H1 (cell line): ENCODE measurements at regions not wholly inside any gene's neighbourhood (a gene's known extent, or its start where the extent isn't known, plus 50 kb on each side); places are given as distances from the start of the nearest gene placed in this dataset.

Experiments used
- CTCF ChIA-PET: fragments of 300-600 bp; sonication (Branson Sonifier 250); formaldehyde crosslinking; loops from one replicate; lab custom pipeline; 2021; ENCODE audit not compliant: partially characterized antibody; lab: Charles Lee
- POLR2A ChIA-PET: fragments of 300-600 bp; sonication (Branson Sonifier 250); formaldehyde crosslinking; loops from one replicate; lab custom pipeline; 2021; ENCODE audit warnings: inconsistent platforms; ENCODE audit not compliant: partially characterized antibody; lab: Charles Lee
- DNase-seq, 2 experiments: peaks; one replicate each; pipeline versions ENCODE4 v3.0.0 to v3.0.0-alpha.2; 2010 to 2022; ENCODE audit warnings: low spot score in 2 of 2, low read depth in 1 of 2, mixed read lengths in 1 of 2
- FAIRE-seq: peaks from 2 replicates; lab custom pipeline; 2011; peaks lifted over from hg19 to GRCh38; lab: Jason Lieb, UNC
- H2AFZ ChIP-seq: 2 replicates; pipeline ENCODE4 v1.8.1; 2012; ENCODE audit warnings: low read length, inconsistent platforms
- H2AK5ac ChIP-seq: 2 replicates; pipeline ENCODE4 v1.6.1; 2013; ENCODE audit warnings: low read depth, low read length
- H2BK120ac ChIP-seq: replicated peaks from 2 replicates; pipeline ENCODE3; 2013; ENCODE audit warnings: low read depth, low read length, inconsistent platforms
- H2BK12ac ChIP-seq: 2 replicates; pipeline ENCODE4 v1.6.1; 2013; ENCODE audit warnings: low read depth, low read length
- H2BK15ac ChIP-seq: 2 replicates; pipeline ENCODE4 v1.6.1; 2013; ENCODE audit warnings: low read length
- H2BK20ac ChIP-seq: 2 replicates; pipeline ENCODE4 v1.6.1; 2013; ENCODE audit warnings: low read length
- H2BK5ac ChIP-seq: 2 replicates; pipeline ENCODE4 v1.6.1; 2013; ENCODE audit warnings: low read depth, low read length
- H3K14ac ChIP-seq: 2 replicates; pipeline ENCODE4 v1.6.1; 2013; ENCODE audit warnings: inconsistent platforms; ENCODE audit not compliant: insufficient read length
- H3K18ac ChIP-seq: 2 replicates; pipeline ENCODE4 v1.6.1; 2013; ENCODE audit warnings: low read length; ENCODE audit errors: extremely low read depth
- H3K23ac ChIP-seq: 2 replicates; pipeline ENCODE4 v1.6.1; 2013; ENCODE audit warnings: inconsistent platforms; ENCODE audit not compliant: insufficient read length
- H3K23me2 ChIP-seq: 2 replicates; pipeline ENCODE4 v1.6.1; 2013; ENCODE audit warnings: low read depth, low read length
- H3K27ac ChIP-seq: 2 replicates; pipeline ENCODE4 v1.6.1; 2011; ENCODE audit warnings: low read depth, low read length, inconsistent platforms
- H3K27me3 ChIP-seq, 4 experiments: replicated peaks in 1 of 4; 1 replicate in 1 of 4; 2 replicates in 3 of 4; pipeline versions ENCODE4 v1.6.1 to v1.8.1; 2011 to 2013; ENCODE audit warnings: low read length in 3 of 4, mild to moderate bottlenecking in 3 of 4, inconsistent platforms in 2 of 4, mixed read lengths in 2 of 4, moderate library complexity in 1 of 4; ENCODE audit not compliant: control insufficient read depth in 3 of 4, insufficient read depth in 3 of 4; ENCODE audit errors: extremely low read depth in 1 of 4
- H3K36me3 ChIP-seq, 4 experiments: 2 replicates each; pipeline versions ENCODE4 v1.6.1 to v1.8.1; 2011 to 2013; ENCODE audit warnings: mild to moderate bottlenecking in 4 of 4, low read length in 3 of 4, moderate library complexity in 2 of 4, control low read depth in 1 of 4, inconsistent platforms in 1 of 4; ENCODE audit not compliant: insufficient read depth in 4 of 4, control insufficient read depth in 2 of 4
- H3K4ac ChIP-seq: replicated peaks from 2 replicates; pipeline ENCODE3; 2013; ENCODE audit warnings: low read length, low read depth, mixed read lengths, inconsistent platforms; ENCODE audit not compliant: insufficient read length
- H3K4me1 ChIP-seq, 4 experiments: replicated peaks in 1 of 4; 1 replicate in 1 of 4; 2 replicates in 3 of 4; pipeline versions ENCODE4 v1.6.1 to v1.8.1; 2011 to 2013; ENCODE audit warnings: low read length in 3 of 4, inconsistent platforms in 2 of 4, mixed read lengths in 1 of 4; ENCODE audit not compliant: insufficient read depth in 4 of 4, control insufficient read depth in 3 of 4
- H3K4me2 ChIP-seq, 2 experiments: 2 replicates each; pipeline versions ENCODE4 v1.6.1 to v1.8.1; 2011 to 2013; ENCODE audit warnings: low read depth in 2 of 2, low read length in 2 of 2, control low read depth in 1 of 2, inconsistent platforms in 1 of 2, mild to moderate bottlenecking in 1 of 2; ENCODE audit not compliant: insufficient read depth in 1 of 2
- H3K4me3 ChIP-seq, 4 experiments: fragments of 200-600, 300-600 bp in 1 of 4; sonication (generic), shearing (Covaris generic), sonication (Bioruptor Twin) in 1 of 4; 2 replicates each; pipeline versions ENCODE4 v1.5.1 to v1.8.1; 2011 to 2016; ENCODE audit warnings: low read length in 4 of 4, low read depth in 3 of 4, control low read depth in 2 of 4, inconsistent platforms in 2 of 4, mild to moderate bottlenecking in 2 of 4, mixed read lengths in 1 of 4, moderate library complexity in 1 of 4; ENCODE audit not compliant: insufficient read depth in 2 of 4; ENCODE audit errors: extremely low read depth in 1 of 4
- H3K56ac ChIP-seq: replicated peaks from 2 replicates; pipeline ENCODE3; 2013; ENCODE audit warnings: low read depth, mild to moderate bottlenecking, mixed read lengths, low read length, inconsistent platforms; ENCODE audit not compliant: insufficient read length
- H3K79me1 ChIP-seq: 2 replicates; pipeline ENCODE4 v1.6.1; 2013; ENCODE audit warnings: low read depth, low read length, control low read depth
- H3K79me2 ChIP-seq, 2 experiments: 2 replicates each; pipeline versions ENCODE4 v1.6.1 to v1.8.1; 2012 to 2013; ENCODE audit warnings: low read length in 2 of 2, mild to moderate bottlenecking in 2 of 2, inconsistent platforms in 1 of 2; ENCODE audit not compliant: insufficient read depth in 2 of 2, control insufficient read depth in 1 of 2
- H3K9ac ChIP-seq, 4 experiments: replicated peaks in 1 of 4; 1 replicate in 1 of 4; 2 replicates in 3 of 4; pipeline versions ENCODE4 v1.6.1 to v1.8.1; 2011 to 2013; ENCODE audit warnings: low read depth in 3 of 4, low read length in 3 of 4, control low read depth in 2 of 4, mild to moderate bottlenecking in 2 of 4, moderate library complexity in 2 of 4, inconsistent platforms in 1 of 4; ENCODE audit errors: extremely low read depth in 1 of 4
- H3K9me3 ChIP-seq, 2 experiments: 2 replicates each; pipeline versions ENCODE4 v1.6.1 to v1.8.1; 2012 to 2013; ENCODE audit warnings: mild to moderate bottlenecking in 2 of 2, moderate library complexity in 2 of 2, control low read depth in 1 of 2, inconsistent platforms in 1 of 2, low read depth in 1 of 2, low read length in 1 of 2, mixed read lengths in 1 of 2; ENCODE audit not compliant: insufficient read depth in 2 of 2
- H4K20me1 ChIP-seq, 2 experiments: replicated peaks in 1 of 2; 2 replicates each; pipeline versions ENCODE3 to v1.8.1; 2011 to 2013; ENCODE audit warnings: inconsistent platforms in 2 of 2, low read length in 2 of 2, mild to moderate bottlenecking in 1 of 2; ENCODE audit not compliant: insufficient read depth in 2 of 2, control insufficient read depth in 1 of 2
- H4K5ac ChIP-seq: 2 replicates; pipeline ENCODE4 v1.6.1; 2013; ENCODE audit warnings: low read length, low read depth, mixed read lengths, inconsistent platforms; ENCODE audit not compliant: insufficient read length
- H4K8ac ChIP-seq: 2 replicates; pipeline ENCODE4 v1.8.0; 2013; ENCODE audit warnings: mild to moderate bottlenecking, moderate library complexity, low read length, inconsistent platforms; ENCODE audit not compliant: insufficient read depth; ENCODE audit errors: extremely low read depth
- H4K91ac ChIP-seq: replicated peaks from 2 replicates; pipeline ENCODE3; 2013; ENCODE audit warnings: low read length, mixed read lengths, inconsistent platforms; ENCODE audit not compliant: insufficient read length
- E2F6 ChIP-seq: IDR thresholded peaks from 2 replicates; pipeline ENCODE4 v1.6.1; 2012; ENCODE audit warnings: inconsistent platforms
- FOSL1 ChIP-seq: IDR thresholded peaks from 2 replicates; pipeline ENCODE4 v1.6.1; 2011; ENCODE audit warnings: mild to moderate bottlenecking, low read depth, low read length, moderate library complexity; ENCODE audit not compliant: insufficient read depth
- RAD21 ChIP-seq, 2 experiments: IDR thresholded peaks in 1 of 2; conservative IDR thresholded peaks in 1 of 2; 2 replicates each; pipeline ENCODE4 v1.6.1; 2011; ENCODE audit warnings: low read depth in 2 of 2, low read length in 2 of 2, improper control_type of control experiment in 1 of 2, inconsistent platforms in 1 of 2, mild to moderate bottlenecking in 1 of 2, moderate library complexity in 1 of 2
- SUZ12 ChIP-seq: fragments of 200-600 bp; sonication (generic); IDR thresholded peaks from 2 replicates; pipeline ENCODE4 v1.6.1; 2012; ENCODE audit warnings: mild to moderate bottlenecking, inconsistent platforms, low read length, moderate library complexity, mixed read lengths
- whole genome bisulfite sequencing, 2 experiments: shearing (Covaris generic) in 1 of 2; methylation state at CpG; one replicate each; pipeline versions ENCODE4 v1.1.6 to v1.1.7; 2013 to 2015; ENCODE audit warnings: low lambda C conversion rate in 2 of 2, mixed read lengths in 2 of 2, inconsistent platforms in 1 of 2, low coverage in 1 of 2, missing lambda C conversion rate in 1 of 2; ENCODE audit not compliant: insufficient replicate concordance in 2 of 2, insufficient coverage in 1 of 2, insufficient read length in 1 of 2; ENCODE audit errors: extremely low coverage in 1 of 2, missing lambda C conversion rate in 1 of 2; 5-methylcytosine and 5-hydroxymethylcytosine counted together

GRCh38 chr3:168648321-168648720 is 552.6 kb upstream of the GOLIM4 start:
- Histone ChIP-seq H3K14ac (no peak overlapping the region), H3K4ac (no peak overlapping the region), H3K79me2 (no peaks in the 10 kb centered on the region), H2BK20ac (no peak overlapping the region), H4K8ac (no peak overlapping the region), H2BK120ac (no peak overlapping the region), H3K79me1 (no peaks in the 10 kb centered on the region), H3K56ac (no peak overlapping the region), H4K5ac (no peak overlapping the region), H4K20me1 (no peaks in the 10 kb centered on the region), H4K91ac (no peak overlapping the region), H3K27me3 (no peaks in the 10 kb centered on the region), H3K23ac (no peak overlapping the region), H3K18ac (no peak overlapping the region), H3K27ac (no peak overlapping the region), H3K23me2 (no peaks in the 10 kb centered on the region), H2AFZ (no peak overlapping the region), H3K9me3 (no peaks in the 10 kb centered on the region), H3K4me1 (peaks cover 0 to 4% (median 1%) of the 10 kb centered on the region in 4 experiments; a peak in 3 of 7 replicates), H2BK15ac (no peak overlapping the region), H3K4me3 (no peak overlapping the region), H3K36me3 (no peaks in the 10 kb centered on the region), H2BK5ac (no peak overlapping the region), H3K9ac (no peak overlapping the region), H2AK5ac (no peak overlapping the region), H2BK12ac (no peak overlapping the region), H3K4me2 (no peak overlapping the region)
- POLR2A ChIA-PET = no interaction called here
- WGBS, 2 experiments = 88% methylated on average over 3 of the region's 3 CpGs; no CpG with 5 or more reads in 1 of the 2 experiments
- no peak for DNase-seq
- CTCF ChIA-PET = interaction anchor here (0.8 kb wide), 1 partner anchor 199 kb away, joined by 3 read pairs; no protein-coding TSS in a partner anchor
- no peak for FAIRE-seq
- no peak for TF ChIP-seq E2F6
- TF ChIP-seq RAD21 (IDR thresholded peaks at IDR 0.05 in 1 of 2, conservative IDR thresholded peaks at IDR 0.05 in 1 of 2; ENCODE audit: low read depth in 2 of 2, low read length in 2 of 2) = no peak
- no peak for TF ChIP-seq SUZ12
- no peak for TF ChIP-seq FOSL1
